DND-41 (cell line): ENCODE measurements at regions not wholly inside any gene's neighbourhood (a gene's known extent, or its start where the extent isn't known, plus 50 kb on each side); places are given as distances from the start of the nearest gene placed in this dataset.

ENCODE experiments used
- CTCF ChIP-seq: IDR thresholded peaks from 2 replicates; pipeline ENCODE4 v1.5.1; 2012; ENCODE audit warnings: borderline replicate concordance, low read length, moderate library complexity, mild to moderate bottlenecking; ENCODE audit not compliant: poor library complexity, severe bottlenecking; ENCODE audit errors: extremely low read depth
- EZH2 ChIP-seq: IDR thresholded peaks from 3 replicates; pipeline ENCODE4 v1.6.1; 2012; ENCODE audit warnings: borderline replicate concordance, low read depth, mild to moderate bottlenecking, moderate library complexity, low read length, inconsistent platforms; ENCODE audit not compliant: severe bottlenecking

GRCh38 chr2:52526735-52527134 is 1240.9 kb upstream of the CHAC2 start:
- TF ChIP-seq CTCF = no peak
- TF ChIP-seq EZH2 = no peak
